Stimulated activated CD8-positive, alpha-beta memory T cell treated with anti-CD3 and anti-CD28 coated beads, Interleukin-4, amount 100 ng/mL, for 4 hours (primary cell): ENCODE measurements at regions not wholly inside any gene's neighbourhood (a gene's known extent, or its start where the extent isn't known, plus 50 kb on each side); places are given as distances from the start of the nearest gene placed in this dataset.
"Not testable (repeated sequence)": the region's sequence is repeated elsewhere in the genome, so short reads cannot be mapped to it uniquely, and the experiment has no call there.

Experiments used
- DNase-seq, 2 donors: peaks; one replicate each; pipeline ENCODE4 v3.0.0-alpha.2; 2020; ENCODE audit warnings: low read depth in 2 of 2, low spot score in 1 of 2

- DNase-seq = not testable (repeated sequence)
These were observed 50.8 kb downstream of the PPIAL4G start for GRCh38 chr1:148432318-148432717.

GRCh38 chr1:148429856-148430255 lies 53.2 kb downstream of the PPIAL4G start:
- not testable (repeated sequence) for DNase-seq

GRCh38 chr1:148426940-148427611 lies 56.0 kb downstream of the PPIAL4G start:
- DNase-seq = not testable (repeated sequence)

GRCh38 chr1:148426385-148426784 lies 56.7 kb downstream of the PPIAL4G start:
- not testable (repeated sequence) for DNase-seq

GRCh38 chr1:148424143-148425003 lies 58.7 kb downstream of the PPIAL4G start:
- not testable (repeated sequence) for DNase-seq

GRCh38 chr1:148422921-148423320 lies 60.2 kb downstream of the PPIAL4G start:
- not testable (repeated sequence) for DNase-seq

- DNase-seq = not testable (repeated sequence)
These were observed 65.9 kb downstream of the PPIAL4G start for GRCh38 chr1:148417241-148417640.

GRCh38 chr1:148413385-148413784 lies 69.7 kb downstream of the PPIAL4G start:
- not testable (repeated sequence) for DNase-seq

GRCh38 chr1:148404786-148405568 lies 78.1 kb downstream of the PPIAL4G start:
- not testable (repeated sequence) for DNase-seq

- not testable (repeated sequence) for DNase-seq
These were observed 79.2 kb downstream of the PPIAL4G start for GRCh38 chr1:148403925-148404324.

- DNase-seq = not testable (repeated sequence)
These were observed 80.0 kb downstream of the PPIAL4G start for GRCh38 chr1:148403085-148403456.

GRCh38 chr1:148402152-148403084 lies 80.7 kb downstream of the PPIAL4G start:
- DNase-seq = peak; percentile 62 to 76

GRCh38 chr1:148397516-148397915 lies 85.6 kb downstream of the PPIAL4G start:
- DNase-seq = not testable (repeated sequence)

GRCh38 chr1:148392505-148392904 lies 90.6 kb downstream of the PPIAL4G start:
- not testable (repeated sequence) for DNase-seq

GRCh38 chr1:148391323-148391722 lies 91.8 kb downstream of the PPIAL4G start:
- not testable (repeated sequence) for DNase-seq

GRCh38 chr1:148389027-148389339 lies 94.1 kb downstream of the PPIAL4G start:
- DNase-seq = no peak

GRCh38 chr1:148388260-148389026 lies 94.7 kb downstream of the PPIAL4G start:
- DNase-seq = peak; percentile 54 to 82

GRCh38 chr1:148387949-148388259 lies 95.2 kb downstream of the PPIAL4G start:
- not testable (repeated sequence) for DNase-seq

- not testable (repeated sequence) for DNase-seq
These were observed 95.8 kb downstream of the PPIAL4G start for GRCh38 chr1:148387122-148387948.
